ENCODE measurements at regions not wholly inside any gene's neighbourhood (a gene's known extent, or its start where the extent isn't known, plus 50 kb on each side); places are given as distances from the start of the nearest gene placed in this dataset.

GRCh38 chr16:86338403-86339115, 171.8 kb upstream of the FOXF1 start:
- DNase-seq (peak in 1 of 4 donors; percentile 28), ATAC-seq (no peak)
- Histone ChIP-seq H3K27me3 (peaks cover 0 to 47% of the 10 kb centered on the region in 2 donors), H3K27ac (no peak overlapping the region), H3K4me1 (peaks cover 3 to 4% of the 10 kb centered on the region in 2 donors), H3K36me3 (no peaks in the 10 kb centered on the region), H3K9me3 (no peaks in the 10 kb centered on the region), H3K4me3 (no peak overlapping the region)
- intact Hi-C loops (cut with DNase I): no loop called here
- no peak for TF ChIP-seq CTCF (IDR thresholded peaks at IDR 0.05)

GRCh38 chr16:86342161-86342834, 168.0 kb upstream of the FOXF1 start:
- ATAC-seq (no peak), DNase-seq (peak in 1 of 4 donors; percentile 0)
- H3K4me3 ChIP-seq: no peak overlapping the region
- H3K27me3 ChIP-seq: peaks cover 0 to 61% of the 10 kb centered on the region in 2 donors
- H3K9me3 ChIP-seq: no peaks in the 10 kb centered on the region
- TF ChIP-seq CTCF (IDR thresholded peaks at IDR 0.05): no peak
- H3K27ac ChIP-seq: peak overlapping the region; percentile 68 to 81
- H3K36me3 ChIP-seq: no peaks in the 10 kb centered on the region
- intact Hi-C loops (cut with DNase I): loop anchor here in 1 of 2 donors (5.0 kb wide), 1 partner anchor 175 kb away; no protein-coding TSS in a partner anchor
- H3K4me1 ChIP-seq: peaks cover 3 to 13% of the 10 kb centered on the region in 2 donors

- Histone ChIP-seq H3K4me3 (no peak overlapping the region), H3K27me3 (peaks cover 0 to 69% of the 10 kb centered on the region in 2 donors), H3K36me3 (no peaks in the 10 kb centered on the region), H3K27ac (peak overlapping the region; percentile 68 to 81), H3K9me3 (no peaks in the 10 kb centered on the region), H3K4me1 (peaks cover 3 to 13% of the 10 kb centered on the region in 2 donors)
- TF ChIP-seq CTCF (IDR thresholded peaks at IDR 0.05): no peak
- intact Hi-C loops (cut with DNase I): loop anchor here in 1 of 2 donors (5.0 kb wide), 1 partner anchor 174 kb away; no protein-coding TSS in a partner anchor
- ATAC-seq: peak; percentile 56
- peak in 3 of 4 donors; percentile 42 to 82 (median 61) for DNase-seq
Measured at GRCh38 chr16:86343027-86343795, 167.1 kb upstream of the FOXF1 start.

- DNase-seq: peak in 1 of 4 donors; percentile 15
- intact Hi-C loops (cut with DNase I): loop anchor here in 1 of 2 donors (5.0 kb wide), 1 partner anchor 173 kb away; no protein-coding TSS in a partner anchor
Measured at GRCh38 chr16:86343796-86344585, 166.3 kb upstream of the FOXF1 start.

More at GRCh38 chr16:86343796-86344585, 166.3 kb upstream of the FOXF1 start:
- H3K4me1 ChIP-seq: peaks cover 3 to 13% of the 10 kb centered on the region in 2 donors
- H3K27ac ChIP-seq: peak overlapping the region; percentile 68 to 81
- ATAC-seq: no peak
- no peak for TF ChIP-seq CTCF (IDR thresholded peaks at IDR 0.05)
- no peaks in the 10 kb centered on the region for H3K9me3 ChIP-seq
- H3K36me3 ChIP-seq: no peaks in the 10 kb centered on the region
- H3K27me3 ChIP-seq: peaks cover 0 to 75% of the 10 kb centered on the region in 2 donors
- no peak overlapping the region for H3K4me3 ChIP-seq
